ENCODE measurements at regions not wholly inside any gene's neighbourhood (a gene's known extent, or its start where the extent isn't known, plus 50 kb on each side); places are given as distances from the start of the nearest gene placed in this dataset.

DNA sequence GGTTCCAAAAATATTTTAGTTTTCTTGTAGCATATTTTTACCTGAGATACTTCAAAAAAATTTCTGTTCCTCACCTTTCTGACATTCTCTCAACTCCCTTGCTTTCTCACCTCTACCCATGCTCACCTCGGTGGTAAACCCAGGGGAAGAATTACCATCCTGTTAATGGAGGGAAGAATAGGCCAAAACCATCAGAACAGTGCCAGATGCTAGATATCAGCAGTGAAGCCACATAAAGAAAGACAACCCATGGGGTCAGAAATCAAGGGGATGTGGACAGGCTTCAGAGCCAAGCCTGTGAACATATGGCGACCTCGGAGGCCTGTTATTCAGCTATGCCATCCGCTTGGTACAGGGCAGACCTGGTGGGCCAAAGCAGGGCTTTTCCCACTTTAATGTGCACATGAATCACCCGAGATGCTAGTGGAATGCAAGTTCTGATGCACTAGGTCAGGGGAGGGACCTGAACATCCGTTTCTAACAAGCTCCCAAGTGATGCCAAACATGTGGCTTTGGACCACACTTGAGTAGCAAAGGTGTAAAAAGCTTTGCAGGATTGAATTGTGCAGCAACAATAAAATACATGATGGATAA, 125.5 kb downstream of the NPY start:
- Histone ChIP-seq H3K36me3 (ENCODE audit: control insufficient read depth, insufficient read depth, low read length) (peaks cover 18% of the 10 kb centered on the region), H3K27me3 (ENCODE audit: control insufficient read depth, insufficient read depth, low read length) (no peaks in the 10 kb centered on the region), H3K9ac (ENCODE audit: low read depth, low read length) (no peak overlapping the region), H3K9me3 (ENCODE audit: control insufficient read depth, insufficient read depth, low read length) (peaks cover 6% of the 10 kb centered on the region; the same call in 1 of the 2 replicates), H3K4me3 (ENCODE audit: low read depth, low read length) (no peak overlapping the region), H3K4me1 (ENCODE audit: control insufficient read depth, insufficient read depth, low read length) (peaks cover 31% of the 10 kb centered on the region), H3K27ac (ENCODE audit: low read depth, low read length) (no peak overlapping the region)

- Histone ChIP-seq H3K27me3 (ENCODE audit: control insufficient read depth, insufficient read depth, low read length) (no peaks in the 10 kb centered on the region), H3K4me3 (ENCODE audit: low read depth, low read length) (no peak overlapping the region), H3K4me1 (ENCODE audit: control insufficient read depth, insufficient read depth, low read length) (peaks cover 14% of the 10 kb centered on the region), H3K27ac (ENCODE audit: low read depth, low read length) (no peak overlapping the region), H3K36me3 (ENCODE audit: control insufficient read depth, insufficient read depth, low read length) (peaks cover 4% of the 10 kb centered on the region; the same call in 1 of the 2 replicates), H3K9me3 (ENCODE audit: control insufficient read depth, insufficient read depth, low read length) (peaks cover 6% of the 10 kb centered on the region; the same call in 1 of the 2 replicates), H3K9ac (ENCODE audit: low read depth, low read length) (no peak overlapping the region)
These were observed 127.2 kb downstream of the NPY start for GRCh38 chr7:24411226-24411625.

DNA sequence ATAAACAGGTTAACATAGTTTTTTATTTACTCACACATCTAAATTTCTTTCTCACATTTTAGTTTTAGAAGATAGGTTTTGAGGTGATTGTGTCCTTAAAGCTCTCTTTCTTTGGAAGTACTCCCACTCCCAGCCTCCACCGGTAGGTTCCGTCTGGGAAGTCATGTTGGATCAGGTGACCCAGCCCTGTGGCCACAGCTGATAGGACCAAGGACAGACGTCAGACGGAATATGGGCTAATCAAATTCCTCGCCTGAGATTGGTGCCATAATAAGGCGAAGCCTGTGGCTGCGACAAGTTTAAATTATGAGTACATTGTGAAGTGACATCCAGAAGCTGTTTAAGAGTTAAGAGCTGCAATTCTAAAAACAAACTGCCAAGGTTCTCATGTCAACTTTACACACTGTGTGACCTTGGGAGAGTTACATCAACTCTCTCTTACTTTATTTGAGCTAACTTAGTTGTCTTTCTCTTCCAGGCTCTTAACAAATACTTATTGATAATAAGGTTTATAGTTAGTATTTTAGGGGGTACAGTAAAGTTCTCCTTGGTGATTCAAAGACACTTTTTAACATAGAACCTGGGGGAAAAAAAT, 133.6 kb downstream of the NPY start:
- Histone ChIP-seq H3K9ac (ENCODE audit: low read depth, low read length) (no peak overlapping the region), H3K36me3 (ENCODE audit: control insufficient read depth, insufficient read depth, low read length) (no peaks in the 10 kb centered on the region), H3K27me3 (ENCODE audit: control insufficient read depth, insufficient read depth, low read length) (no peaks in the 10 kb centered on the region), H3K9me3 (ENCODE audit: control insufficient read depth, insufficient read depth, low read length) (peaks cover 6% of the 10 kb centered on the region; the same call in 1 of the 2 replicates), H3K27ac (ENCODE audit: low read depth, low read length) (no peak overlapping the region), H3K4me3 (ENCODE audit: low read depth, low read length) (no peak overlapping the region), H3K4me1 (ENCODE audit: control insufficient read depth, insufficient read depth, low read length) (peaks cover 7% of the 10 kb centered on the region)

DNA sequence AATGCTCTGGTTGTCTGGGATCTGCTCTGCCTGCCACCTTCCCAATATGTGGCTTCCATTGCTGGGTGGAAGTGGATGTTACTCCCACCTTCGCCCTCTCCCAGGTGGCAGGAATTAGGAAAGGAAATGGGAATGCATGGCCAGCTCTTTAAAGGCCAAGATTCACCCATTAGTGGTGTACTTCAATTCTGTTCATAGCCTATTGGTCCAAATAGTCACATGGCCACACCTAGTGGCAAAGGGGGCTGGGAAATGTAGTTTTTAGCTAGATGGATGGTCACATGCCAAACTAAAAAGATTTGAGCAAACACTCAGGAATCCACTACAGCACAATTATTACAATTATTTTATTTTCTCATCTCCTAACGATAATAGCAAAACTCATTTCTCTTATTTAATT, 135.1 kb downstream of the NPY start:
- H3K27me3 ChIP-seq (ENCODE audit: control insufficient read depth, insufficient read depth, low read length) = no peaks in the 10 kb centered on the region
- H3K36me3 ChIP-seq (ENCODE audit: control insufficient read depth, insufficient read depth, low read length) = no peaks in the 10 kb centered on the region
- peaks cover 11% of the 10 kb centered on the region for H3K4me1 ChIP-seq (ENCODE audit: control insufficient read depth, insufficient read depth, low read length)
- H3K9ac ChIP-seq (ENCODE audit: low read depth, low read length) = no peak overlapping the region
- no peak overlapping the region for H3K4me3 ChIP-seq (ENCODE audit: low read depth, low read length)
- H3K9me3 ChIP-seq (ENCODE audit: control insufficient read depth, insufficient read depth, low read length) = peaks cover 3% of the 10 kb centered on the region; the same call in 1 of the 2 replicates
- no peak overlapping the region for H3K27ac ChIP-seq (ENCODE audit: low read depth, low read length)

GRCh38 chr7:24419511-24419910, 135.5 kb downstream of the NPY start:
- H3K27ac ChIP-seq (ENCODE audit: low read depth, low read length) = no peak overlapping the region
- H3K4me1 ChIP-seq (ENCODE audit: control insufficient read depth, insufficient read depth, low read length) = peaks cover 11% of the 10 kb centered on the region
- H3K36me3 ChIP-seq (ENCODE audit: control insufficient read depth, insufficient read depth, low read length) = no peaks in the 10 kb centered on the region
- H3K27me3 ChIP-seq (ENCODE audit: control insufficient read depth, insufficient read depth, low read length) = no peaks in the 10 kb centered on the region
- no peak overlapping the region for H3K4me3 ChIP-seq (ENCODE audit: low read depth, low read length)
- H3K9me3 ChIP-seq (ENCODE audit: control insufficient read depth, insufficient read depth, low read length) = no peaks in the 10 kb centered on the region
- no peak overlapping the region for H3K9ac ChIP-seq (ENCODE audit: low read depth, low read length)

- Histone ChIP-seq H3K36me3 (ENCODE audit: control insufficient read depth, insufficient read depth, low read length) (no peaks in the 10 kb centered on the region), H3K9ac (ENCODE audit: low read depth, low read length) (no peak overlapping the region), H3K27me3 (ENCODE audit: control insufficient read depth, insufficient read depth, low read length) (no peaks in the 10 kb centered on the region), H3K4me3 (ENCODE audit: low read depth, low read length) (no peak overlapping the region), H3K4me1 (ENCODE audit: control insufficient read depth, insufficient read depth, low read length) (peaks cover 21% of the 10 kb centered on the region), H3K27ac (ENCODE audit: low read depth, low read length) (no peak overlapping the region), H3K9me3 (ENCODE audit: control insufficient read depth, insufficient read depth, low read length) (peaks cover 17% of the 10 kb centered on the region)
These were observed 138.5 kb downstream of the NPY start for GRCh38 chr7:24422441-24423010.

- Histone ChIP-seq H3K4me3 (ENCODE audit: low read depth, low read length) (no peak overlapping the region), H3K27ac (ENCODE audit: low read depth, low read length) (no peak overlapping the region), H3K9me3 (ENCODE audit: control insufficient read depth, insufficient read depth, low read length) (peaks cover 17% of the 10 kb centered on the region), H3K36me3 (ENCODE audit: control insufficient read depth, insufficient read depth, low read length) (no peaks in the 10 kb centered on the region), H3K9ac (ENCODE audit: low read depth, low read length) (no peak overlapping the region), H3K27me3 (ENCODE audit: control insufficient read depth, insufficient read depth, low read length) (peaks cover 6% of the 10 kb centered on the region; the same call in 1 of the 2 replicates), H3K4me1 (ENCODE audit: control insufficient read depth, insufficient read depth, low read length) (peaks cover 32% of the 10 kb centered on the region)
These were observed 141.7 kb downstream of the NPY start for GRCh38 chr7:24425664-24426063.

DNA sequence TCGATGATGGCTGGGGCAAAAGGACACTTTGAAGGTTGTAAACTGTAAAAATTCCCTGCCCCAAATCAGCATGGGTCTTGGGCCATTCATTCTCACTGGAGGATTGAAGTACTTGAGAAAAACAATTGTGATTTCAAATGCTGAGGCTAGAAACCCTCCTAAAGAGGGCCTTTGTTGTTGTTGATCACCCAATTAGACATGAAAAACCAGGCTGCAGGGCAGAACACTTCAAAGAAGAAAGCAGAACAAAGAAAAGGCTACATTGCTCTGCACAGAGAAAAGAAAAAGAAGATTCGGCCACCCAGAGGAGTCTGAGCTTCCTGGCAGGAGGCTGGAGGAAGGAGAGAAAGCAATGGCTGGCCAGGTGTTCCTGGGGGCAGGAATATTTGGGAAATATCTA, 143.1 kb downstream of the NPY start:
- Histone ChIP-seq H3K27ac (ENCODE audit: low read depth, low read length) (peak overlapping the region; percentile 81), H3K4me3 (ENCODE audit: low read depth, low read length) (0 out of 2 replicates have a peak overlapping the region, but pooled peaks have one; percentile 7), H3K9me3 (ENCODE audit: control insufficient read depth, insufficient read depth, low read length) (peaks cover 17% of the 10 kb centered on the region), H3K9ac (ENCODE audit: low read depth, low read length) (no peak overlapping the region), H3K4me1 (ENCODE audit: control insufficient read depth, insufficient read depth, low read length) (peaks cover 30% of the 10 kb centered on the region), H3K27me3 (ENCODE audit: control insufficient read depth, insufficient read depth, low read length) (peaks cover 6% of the 10 kb centered on the region; the same call in 1 of the 2 replicates), H3K36me3 (ENCODE audit: control insufficient read depth, insufficient read depth, low read length) (no peaks in the 10 kb centered on the region)

DNA sequence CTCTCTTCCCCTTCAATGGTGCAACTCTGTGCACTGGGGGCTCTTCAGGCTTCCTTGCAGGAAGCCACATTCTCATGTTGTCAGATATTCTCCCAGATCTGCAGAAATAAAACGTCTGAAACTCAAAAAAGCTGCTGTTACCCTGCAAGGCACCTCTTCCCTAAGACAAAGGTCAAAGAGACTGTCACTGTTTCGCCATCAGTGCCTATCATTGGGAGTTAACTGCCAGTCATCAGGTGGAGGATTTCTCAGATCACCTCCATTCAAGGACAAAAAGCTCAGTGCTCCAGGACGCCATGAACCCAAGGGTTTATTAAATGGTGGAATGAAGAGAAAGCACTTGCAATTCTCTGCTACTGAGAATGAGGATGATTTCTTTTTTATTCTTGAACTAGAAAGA, 144.6 kb upstream of the PALS2 start:
- peaks cover 11% of the 10 kb centered on the region; the same call in 1 of the 2 replicates for H3K27me3 ChIP-seq (ENCODE audit: control insufficient read depth, insufficient read depth, low read length)
- no peak overlapping the region for H3K27ac ChIP-seq (ENCODE audit: low read depth, low read length)
- H3K4me1 ChIP-seq (ENCODE audit: control insufficient read depth, insufficient read depth, low read length) = peaks cover 27% of the 10 kb centered on the region
- H3K9ac ChIP-seq (ENCODE audit: low read depth, low read length) = no peak overlapping the region
- no peak overlapping the region for H3K4me3 ChIP-seq (ENCODE audit: low read depth, low read length)
- H3K36me3 ChIP-seq (ENCODE audit: control insufficient read depth, insufficient read depth, low read length) = no peaks in the 10 kb centered on the region
- H3K9me3 ChIP-seq (ENCODE audit: control insufficient read depth, insufficient read depth, low read length) = peaks cover 17% of the 10 kb centered on the region

DNA sequence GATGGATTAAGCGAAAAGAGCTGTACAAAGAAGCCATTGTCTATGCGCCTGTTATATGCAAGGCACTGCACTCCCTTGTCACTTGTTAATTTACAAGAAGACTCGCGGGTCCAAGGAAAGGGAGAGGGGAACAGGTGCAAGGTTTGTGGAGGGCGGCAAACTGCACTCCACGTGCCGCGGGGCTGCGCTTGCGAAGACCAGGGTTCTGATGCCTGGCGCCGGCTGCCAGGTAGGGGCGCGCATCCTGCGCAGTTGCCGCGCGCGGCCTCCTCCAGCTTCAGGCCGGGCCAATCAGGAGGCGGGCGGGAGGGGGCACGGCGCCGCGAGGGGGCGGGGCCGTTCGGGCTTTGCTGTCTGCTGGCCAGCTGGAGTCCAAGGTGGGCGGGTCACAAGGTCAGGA, 140.6 kb upstream of the PALS2 start:
- Histone ChIP-seq H3K27me3 (ENCODE audit: control insufficient read depth, insufficient read depth, low read length) (peaks cover 16% of the 10 kb centered on the region; the same call in 1 of the 2 replicates), H3K27ac (ENCODE audit: low read depth, low read length) (no peak overlapping the region), H3K4me1 (ENCODE audit: control insufficient read depth, insufficient read depth, low read length) (peaks cover 53% of the 10 kb centered on the region), H3K4me3 (ENCODE audit: low read depth, low read length) (no peak overlapping the region), H3K9me3 (ENCODE audit: control insufficient read depth, insufficient read depth, low read length) (no peaks in the 10 kb centered on the region), H3K9ac (ENCODE audit: low read depth, low read length) (no peak overlapping the region), H3K36me3 (ENCODE audit: control insufficient read depth, insufficient read depth, low read length) (no peaks in the 10 kb centered on the region)

DNA sequence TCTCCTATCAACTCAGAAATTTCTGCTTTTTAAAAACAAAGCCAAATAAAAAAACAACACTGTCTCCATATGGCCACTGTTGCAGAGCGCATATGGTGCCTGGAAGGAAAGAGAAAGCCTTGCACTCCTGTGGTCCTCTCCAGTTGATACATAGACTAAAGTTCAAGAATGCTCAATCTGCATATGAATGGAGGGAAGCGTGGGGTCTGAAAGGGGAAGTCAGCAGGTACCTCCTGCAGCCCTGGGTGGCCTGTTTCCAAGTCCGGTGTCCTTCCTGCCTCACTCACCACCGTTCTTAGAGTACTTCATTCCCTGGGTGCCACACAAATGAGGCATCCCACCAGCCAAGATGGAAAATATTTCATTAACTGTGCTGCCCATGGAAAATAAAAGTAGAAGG, 138.3 kb upstream of the PALS2 start:
- no peaks in the 10 kb centered on the region for H3K36me3 ChIP-seq (ENCODE audit: control insufficient read depth, insufficient read depth, low read length)
- peaks cover 44% of the 10 kb centered on the region for H3K4me1 ChIP-seq (ENCODE audit: control insufficient read depth, insufficient read depth, low read length)
- no peak overlapping the region for H3K9ac ChIP-seq (ENCODE audit: low read depth, low read length)
- H3K27me3 ChIP-seq (ENCODE audit: control insufficient read depth, insufficient read depth, low read length) = peaks cover 9% of the 10 kb centered on the region; the same call in 1 of the 2 replicates
- H3K4me3 ChIP-seq (ENCODE audit: low read depth, low read length) = peak overlapping the region; percentile 33; the same call in 1 of the 2 replicates
- H3K9me3 ChIP-seq (ENCODE audit: control insufficient read depth, insufficient read depth, low read length) = no peaks in the 10 kb centered on the region
- H3K27ac ChIP-seq (ENCODE audit: low read depth, low read length) = peak overlapping the region; percentile 75

Data from HUES48 (cell line).